A673 (cell line): ENCODE measurements at regions not wholly inside any gene's neighbourhood (a gene's known extent, or its start where the extent isn't known, plus 50 kb on each side); places are given as distances from the start of the nearest gene placed in this dataset.

Source experiments
- CTCF ChIP-seq: fragments of 300-800, 200-600 bp; sonication (generic); conservative IDR thresholded peaks from 2 replicates; pipeline ENCODE4 v1.5.1; 2017; ENCODE audit warnings: low read depth, mild to moderate bottlenecking, antibody characterized with exemption, low read length, moderate library complexity, mixed read lengths
- EZH2 ChIP-seq: fragments of 200-600 bp; sonication (generic); IDR thresholded peaks from 2 replicates; pipeline ENCODE4 v1.6.1; 2017; ENCODE audit warnings: borderline replicate concordance, low read depth, mild to moderate bottlenecking, mixed read lengths, antibody characterized with exemption, low read length; ENCODE audit not compliant: poor library complexity, severe bottlenecking

- TF ChIP-seq CTCF (no peak), EZH2 (no peak)
Observed at GRCh38 chr6:169088762-169089161, 164.9 kb downstream of the THBS2 start.
